Right lobe of liver (tissue), 4 donors: ENCODE measurements at regions not wholly inside any gene's neighbourhood (a gene's known extent, or its start where the extent isn't known, plus 50 kb on each side); places are given as distances from the start of the nearest gene placed in this dataset.

Experiments
- CTCF ChIP-seq, 4 donors: fragments of 200-600 bp in 3 of 4; fragments of 450-650 bp in 1 of 4; IDR thresholded peaks; one replicate each; pipeline versions ENCODE4 v1.5.1 to v1.8.0; 2016 to 2022; ENCODE audit warnings: antibody characterized with exemption in 4 of 4, mild to moderate bottlenecking in 2 of 4
- POLR2A ChIP-seq: fragments of 450-650 bp; IDR thresholded peaks from one replicate; pipeline ENCODE4 v1.6.1; 2017; ENCODE audit warnings: antibody characterized with exemption, mild to moderate bottlenecking
- donor health status: DM: no; HTN: no; CAD: no.
- donor health status: DM: no; HTN: no; CAD: no.
- donor health status: DM: no; HTN: yes; CAD: no.

GRCh38 chr3:69541711-69542088 lies 155.8 kb upstream of the FRMD4B start:
- no peak for TF ChIP-seq CTCF (IDR thresholded peaks at IDR 0.05)
- no peak for TF ChIP-seq POLR2A
